ENCODE measurements at regions not wholly inside any gene's neighbourhood (a gene's known extent, or its start where the extent isn't known, plus 50 kb on each side); places are given as distances from the start of the nearest gene placed in this dataset.

DNA sequence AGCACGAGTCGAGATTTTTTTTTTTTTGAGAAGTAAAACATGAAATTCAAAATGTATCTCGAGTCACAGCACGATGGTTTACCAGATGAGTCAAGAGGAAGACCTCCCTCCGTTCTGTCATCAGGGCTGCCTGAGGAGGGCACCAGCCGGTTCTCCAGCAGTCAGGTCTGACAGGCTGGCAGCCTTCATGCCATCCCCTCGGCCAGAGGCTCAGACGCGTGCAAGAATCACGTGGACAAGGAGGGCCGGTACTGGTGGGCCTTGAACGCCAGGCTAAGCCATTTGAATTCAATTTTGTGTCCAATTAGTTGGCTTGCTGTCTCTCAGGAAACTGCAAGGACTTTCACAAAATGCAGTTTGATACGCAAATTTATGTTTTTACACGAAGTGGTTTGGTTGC, 1412.2 kb downstream of the BRD1 start:
- TF ChIP-seq, protein P1, sequence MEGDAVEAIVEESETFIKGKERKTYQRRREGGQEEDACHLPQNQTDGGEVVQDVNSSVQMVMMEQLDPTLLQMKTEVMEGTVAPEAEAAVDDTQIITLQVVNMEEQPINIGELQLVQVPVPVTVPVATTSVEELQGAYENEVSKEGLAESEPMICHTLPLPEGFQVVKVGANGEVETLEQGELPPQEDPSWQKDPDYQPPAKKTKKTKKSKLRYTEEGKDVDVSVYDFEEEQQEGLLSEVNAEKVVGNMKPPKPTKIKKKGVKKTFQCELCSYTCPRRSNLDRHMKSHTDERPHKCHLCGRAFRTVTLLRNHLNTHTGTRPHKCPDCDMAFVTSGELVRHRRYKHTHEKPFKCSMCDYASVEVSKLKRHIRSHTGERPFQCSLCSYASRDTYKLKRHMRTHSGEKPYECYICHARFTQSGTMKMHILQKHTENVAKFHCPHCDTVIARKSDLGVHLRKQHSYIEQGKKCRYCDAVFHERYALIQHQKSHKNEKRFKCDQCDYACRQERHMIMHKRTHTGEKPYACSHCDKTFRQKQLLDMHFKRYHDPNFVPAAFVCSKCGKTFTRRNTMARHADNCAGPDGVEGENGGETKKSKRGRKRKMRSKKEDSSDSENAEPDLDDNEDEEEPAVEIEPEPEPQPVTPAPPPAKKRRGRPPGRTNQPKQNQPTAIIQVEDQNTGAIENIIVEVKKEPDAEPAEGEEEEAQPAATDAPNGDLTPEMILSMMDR (IDR thresholded peaks at IDR 0.05; ENCODE audit: low read length) = no peak
- TF ChIP-seq EZH2 (optimal IDR thresholded peaks at IDR 0.05; ENCODE audit: low read depth, low read length) = no peak

Data from MM.1S (cell line).